ENCODE measurements at regions not wholly inside any gene's neighbourhood (a gene's known extent, or its start where the extent isn't known, plus 50 kb on each side); places are given as distances from the start of the nearest gene placed in this dataset.

GRCh38 chr5:103369125-103370120 is 110.9 kb downstream of the MACIR start:
- Histone ChIP-seq H3K4me1 (ENCODE audit: control insufficient read depth, insufficient read depth, low read length) (peaks cover 4% of the 10 kb centered on the region), H3K4me2 (ENCODE audit: low read depth, low read length) (no peak overlapping the region), H3K23ac (ENCODE audit: low read depth, low read length) (no peak overlapping the region), H3K36me3 (ENCODE audit: control insufficient read depth, insufficient read depth, low read length) (no peaks in the 10 kb centered on the region), H3K9me3 (ENCODE audit: control insufficient read depth, insufficient read depth, low read length) (no peaks in the 10 kb centered on the region), H2AK5ac (ENCODE audit: low read depth, low read length) (no peak overlapping the region), H3K18ac (ENCODE audit: low read depth, low read length) (no peak overlapping the region), H3K27me3 (ENCODE audit: control insufficient read depth, insufficient read depth, low read length) (no peaks in the 10 kb centered on the region), H4K20me1 (ENCODE audit: insufficient read depth, low read length) (no peaks in the 10 kb centered on the region), H2BK15ac (ENCODE audit: low read depth, low read length) (no peak overlapping the region), H4K8ac (ENCODE audit: low read depth in 2 of 2, low read length in 2 of 2) (no peak overlapping the region), H4K91ac (ENCODE audit: insufficient read depth, low read depth, low read length) (no peak overlapping the region), H3K27ac (ENCODE audit: insufficient read depth, low read length) (no peak overlapping the region), H2BK20ac (ENCODE audit: low read depth, low read length) (no peak overlapping the region), H2AK9ac (replicated peaks; ENCODE audit: low read depth, low read length, poor library complexity) (no peak overlapping the region), H2AFZ (replicated peaks; ENCODE audit: low read length, poor library complexity) (no peak overlapping the region), H2BK120ac (ENCODE audit: low read depth, low read length) (no peak overlapping the region), H2BK5ac (ENCODE audit: low read depth, low read length, poor library complexity, severe bottlenecking) (no peak overlapping the region), H3K9me1 (ENCODE audit: insufficient read depth, low read length) (no peaks in the 10 kb centered on the region; the same call in 1 of the 2 replicates), H3K56ac (ENCODE audit: extremely low read depth, insufficient read depth, low read length) (no peak overlapping the region), H3K9ac (ENCODE audit: low read depth, low read length) (no peak overlapping the region), H3K4ac (ENCODE audit: low read depth, low read length) (no peak overlapping the region), H3K79me1 (ENCODE audit: low read depth in 1 of 2, low read length in 2 of 2) (no peaks in the 10 kb centered on the region), H3K14ac (replicated peaks; ENCODE audit: low read depth, low read length) (no peak overlapping the region), H3K4me3 (ENCODE audit: insufficient read depth, low read depth, low read length) (no peak overlapping the region), H4K5ac (ENCODE audit: low read depth, low read length) (no peak overlapping the region)
- TF ChIP-seq CTCF (conservative IDR thresholded peaks at IDR 0.05; ENCODE audit: low read depth, low read length), result no peak
- no peak for TF ChIP-seq FOS (IDR thresholded peaks at IDR 0.05; ENCODE audit: low read depth, low read length)
- TF ChIP-seq USF2 (IDR thresholded peaks at IDR 0.05; ENCODE audit: low read depth, low read length), result no peak
- TF ChIP-seq MAZ (IDR thresholded peaks at IDR 0.05; ENCODE audit: borderline replicate concordance, low read depth, low read length), result no peak
- no peak for TF ChIP-seq RFX5 (IDR thresholded peaks at IDR 0.05; ENCODE audit: low read depth, low read length)
- no peak for TF ChIP-seq ELK1 (IDR thresholded peaks at IDR 0.05; ENCODE audit: borderline replicate concordance, low read depth, low read length)
- BruUV-seq (replicated peaks), result no TSS peak
- no peak for DNase-seq
- ChIA-PET CTCF (no interaction called here), POLR2A (ENCODE audit: unreplicated experiment) (no interaction called here)
- 71% methylated on average over 1 of the region's 2 CpGs; no CpG with 5 or more reads in 1 of the 2 experiments for WGBS, 2 experiments (ENCODE audit: extremely low coverage in 2 of 2, insufficient read length in 1 of 2)
- intact Hi-C loops (cut with micrococcal nuclease), result no loop called here
- in situ Hi-C loops (cut with MboI; ENCODE audit: low sequenced_read_pairs), result no loop called here
- dilution Hi-C loops (cut with HindIII; ENCODE audit: low sequenced_read_pairs, unreplicated experiment), result no loop called here
- ATAC-seq (ENCODE audit: low read depth), result no peak
